GM19035 (cell line): ENCODE measurements at regions not wholly inside any gene's neighbourhood (a gene's known extent, or its start where the extent isn't known, plus 50 kb on each side); places are given as distances from the start of the nearest gene placed in this dataset.

Experiments used
- ATAC-seq: cut with Tn5 transposase; IDR thresholded peaks from one replicate; pipeline ENCODE4 v1.9.1; 2021; ENCODE audit not compliant: unreplicated experiment

DNA sequence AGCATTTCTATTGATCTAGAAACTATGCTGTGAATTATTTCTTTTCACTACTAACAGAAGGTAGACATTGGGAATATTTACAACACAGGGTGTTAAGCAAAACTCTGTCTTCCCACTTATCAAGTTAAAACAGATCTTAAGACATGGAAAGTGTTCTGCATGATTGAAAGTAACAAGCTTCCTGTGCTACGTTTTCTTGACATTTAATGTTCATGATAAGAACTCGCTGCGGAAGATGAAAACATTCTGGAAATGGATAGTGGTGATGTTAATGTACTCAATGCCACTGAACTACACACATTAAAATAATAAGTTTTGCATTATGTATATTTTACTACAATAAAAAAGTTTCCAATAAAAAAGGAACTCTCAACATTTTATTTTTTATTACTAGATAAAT is 74.4 kb upstream of the SCN7A start:
- ATAC-seq, result no peak

DNA sequence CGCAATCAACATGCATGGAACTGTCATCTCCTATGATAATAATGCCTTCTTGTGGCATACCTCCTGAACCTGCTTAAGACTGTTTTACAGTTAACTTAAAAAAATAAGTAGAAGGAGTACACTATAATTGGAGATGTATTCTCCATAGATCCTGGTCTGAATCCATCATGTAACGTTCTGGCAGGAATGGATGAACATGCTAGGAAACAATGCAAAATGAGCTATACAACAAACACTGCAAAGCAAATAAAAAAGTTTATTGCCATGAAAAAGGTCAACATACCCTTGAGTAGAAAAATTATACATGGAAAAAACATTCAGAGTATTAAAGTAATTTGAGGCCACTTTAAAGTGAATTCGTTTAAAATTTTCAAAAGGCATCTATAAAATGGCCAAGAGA is 71.5 kb upstream of the SCN7A start:
- ATAC-seq, result no peak

DNA sequence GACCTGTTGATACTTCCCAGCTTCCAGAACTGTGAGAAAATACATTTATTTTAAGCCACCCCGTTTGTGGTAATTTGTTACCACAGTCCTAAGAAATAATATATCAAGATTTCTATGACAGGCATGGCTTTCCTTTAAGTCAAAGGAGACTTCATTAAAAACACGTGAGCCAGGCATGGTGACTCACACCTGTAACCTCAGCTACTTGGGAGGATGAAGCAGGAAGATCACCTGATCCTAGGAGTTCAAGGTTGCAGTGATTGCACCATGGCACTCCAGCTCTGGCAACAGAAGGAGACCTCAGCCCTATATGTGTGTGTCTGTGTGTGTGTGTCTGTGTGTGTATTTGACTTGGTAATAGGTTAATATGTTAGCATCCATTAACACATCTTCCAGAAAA is 69.8 kb upstream of the SCN7A start:
- ATAC-seq, result no peak

DNA sequence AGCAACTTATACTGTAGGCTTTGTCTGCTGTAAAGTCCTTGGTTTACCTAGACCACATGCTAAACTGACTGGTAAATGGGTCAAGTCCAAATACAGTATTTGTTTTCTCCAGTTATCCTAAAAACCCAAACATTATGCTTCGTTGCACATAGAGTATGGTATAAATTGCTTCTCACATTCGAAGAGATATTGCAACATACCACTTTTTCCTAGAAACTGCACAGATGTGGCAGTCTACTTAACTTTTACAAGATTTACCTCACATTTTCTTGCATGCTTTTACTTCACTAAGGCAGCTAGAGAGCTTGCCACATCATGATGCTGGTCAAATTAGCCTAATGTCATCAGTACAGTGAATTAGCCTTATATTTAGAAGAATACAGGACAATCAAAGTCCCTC is 66.0 kb upstream of the SCN7A start:
- no peak for ATAC-seq

DNA sequence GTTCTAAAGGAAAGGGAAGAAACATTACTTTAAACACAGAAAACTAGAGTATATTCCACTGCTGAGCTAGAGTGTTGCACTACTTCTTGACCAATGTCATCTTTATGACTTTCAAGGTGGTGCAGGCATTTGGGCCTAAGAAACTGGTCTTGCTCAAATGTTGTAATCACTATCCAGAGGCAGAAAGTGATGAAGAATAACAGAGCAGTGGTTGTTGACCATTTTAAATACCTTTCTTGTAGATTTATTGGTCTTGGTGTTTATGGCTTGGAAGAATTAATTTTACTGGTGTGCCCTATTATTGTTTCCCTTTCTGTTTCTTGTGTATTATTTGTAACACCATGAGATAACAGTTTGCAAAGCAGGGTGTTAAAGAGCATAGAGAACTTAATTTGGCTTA is 56.9 kb upstream of the SCN7A start:
- ATAC-seq, result no peak

DNA sequence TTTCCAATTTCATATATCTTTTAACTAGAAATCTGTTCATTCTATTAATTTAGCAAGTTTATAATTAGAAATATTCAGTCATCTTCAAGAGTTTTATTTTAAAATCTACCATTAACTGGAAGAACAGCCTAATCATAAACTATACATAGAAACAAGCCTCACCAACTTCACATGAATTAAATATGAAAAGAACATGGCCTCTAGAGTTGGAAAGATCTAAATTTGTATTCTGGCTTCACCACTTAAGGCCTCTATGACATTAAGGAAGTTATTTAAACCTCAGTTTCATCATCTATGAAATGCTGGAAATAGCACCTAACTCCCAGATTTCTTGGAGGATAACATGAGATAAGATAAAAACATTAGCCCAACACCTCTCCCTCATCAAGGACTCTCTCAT is 51.4 kb upstream of the SCN7A start:
- no peak for ATAC-seq
